Activated naive CD8-positive, alpha-beta T cell treated with anti-CD3 and anti-CD28 coated beads for 36 hours (primary cell): ENCODE measurements at regions not wholly inside any gene's neighbourhood (a gene's known extent, or its start where the extent isn't known, plus 50 kb on each side); places are given as distances from the start of the nearest gene placed in this dataset.
"Not testable (repeated sequence)": the region's sequence is repeated elsewhere in the genome, so short reads cannot be mapped to it uniquely, and the experiment has no call there.

Experiments
- DNase-seq: peaks from one replicate; pipeline ENCODE4 v3.0.0; 2021
- H3K27ac Mint-ChIP-seq: one replicate; pipeline ENCODE4 v1.8.0; 2022; ENCODE audit warnings: mild to moderate bottlenecking, moderate library complexity, mixed read lengths
- H3K27me3 Mint-ChIP-seq: one replicate; pipeline ENCODE4 v1.8.0; 2022; ENCODE audit warnings: mild to moderate bottlenecking, mixed read lengths
- H3K36me3 Mint-ChIP-seq: one replicate; pipeline ENCODE4 v1.8.0; 2021; ENCODE audit warnings: mild to moderate bottlenecking, mixed read lengths
- H3K4me1 Mint-ChIP-seq: one replicate; pipeline ENCODE4 v1.8.0; 2021; ENCODE audit warnings: mixed read lengths
- H3K4me3 Mint-ChIP-seq: one replicate; pipeline ENCODE4 v1.8.0; 2022; ENCODE audit warnings: mild to moderate bottlenecking, moderate library complexity, mixed read lengths
- H3K9me3 Mint-ChIP-seq: one replicate; pipeline ENCODE4 v1.8.0; 2022; ENCODE audit warnings: mixed read lengths

DNA sequence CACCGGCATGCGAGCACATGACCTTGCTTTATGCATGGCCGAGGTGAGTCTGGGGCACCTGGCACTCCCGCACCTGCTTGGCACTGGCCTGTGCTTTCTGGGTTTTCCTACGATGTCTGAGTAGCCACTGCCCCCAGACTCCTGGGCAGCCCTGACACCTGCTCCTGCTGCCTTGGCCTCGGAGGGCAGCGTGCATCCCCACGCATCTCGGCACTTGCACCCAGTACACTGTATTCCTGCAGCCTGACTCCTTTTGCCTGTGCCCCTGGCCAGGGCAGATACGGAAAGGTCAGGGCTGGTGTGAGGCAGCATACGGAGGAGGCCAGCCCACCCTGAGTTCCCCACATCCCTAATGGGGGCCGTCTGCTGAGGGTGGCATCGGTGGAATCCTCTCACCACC lies 340.6 kb downstream of the TEX29 start:
- H3K4me1 Mint-ChIP-seq, result no peaks in the 10 kb centered on the region
- no peak for DNase-seq
- H3K9me3 Mint-ChIP-seq, result no peaks in the 10 kb centered on the region
- peaks cover 3% of the 10 kb centered on the region for H3K27me3 Mint-ChIP-seq
- H3K27ac Mint-ChIP-seq, result no peak overlapping the region
- H3K36me3 Mint-ChIP-seq, result no peaks in the 10 kb centered on the region
- H3K4me3 Mint-ChIP-seq, result no peak overlapping the region

DNA sequence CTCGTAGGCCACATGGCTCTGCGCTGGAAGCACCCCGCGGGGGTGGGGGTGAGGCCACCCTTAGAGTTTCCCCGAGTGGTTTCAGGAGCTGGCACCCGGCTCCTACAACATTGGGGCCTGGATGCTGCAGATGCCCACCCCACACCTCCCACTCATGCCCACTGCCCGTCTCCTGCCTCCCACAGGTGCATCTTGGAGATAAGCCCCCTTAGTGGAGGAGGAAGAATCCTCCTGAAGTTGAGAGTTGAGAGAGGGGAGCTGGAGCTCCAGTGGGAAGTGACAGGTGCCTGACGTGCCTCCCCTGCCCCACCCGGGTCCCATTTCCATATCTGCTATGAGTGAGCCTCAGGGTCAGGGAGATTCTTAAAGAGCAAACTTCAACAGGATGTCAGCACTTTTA lies 341.3 kb downstream of the TEX29 start:
- no peak overlapping the region for H3K27ac Mint-ChIP-seq
- H3K36me3 Mint-ChIP-seq, result no peaks in the 10 kb centered on the region
- H3K9me3 Mint-ChIP-seq, result no peaks in the 10 kb centered on the region
- no peak for DNase-seq
- peaks cover 3% of the 10 kb centered on the region for H3K27me3 Mint-ChIP-seq
- no peaks in the 10 kb centered on the region for H3K4me1 Mint-ChIP-seq
- H3K4me3 Mint-ChIP-seq, result no peak overlapping the region

DNA sequence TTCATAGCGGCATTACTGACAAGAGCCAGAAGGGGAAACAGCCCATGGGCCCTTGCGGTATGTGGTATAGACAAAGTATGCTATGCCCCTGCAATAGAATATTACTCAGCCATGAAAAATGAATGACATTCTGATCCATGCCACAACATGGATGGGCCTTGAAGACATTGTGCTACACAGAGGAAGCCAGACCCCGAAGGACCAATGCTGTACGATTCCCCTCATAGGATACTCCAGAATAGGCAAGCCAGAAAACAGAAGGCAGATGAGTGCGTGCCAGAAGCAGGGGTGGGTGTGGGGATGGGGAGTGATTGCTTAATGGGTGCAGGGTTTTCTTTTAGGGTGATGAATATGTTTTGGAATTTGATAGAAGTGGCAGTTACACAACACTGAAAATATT lies 342.0 kb downstream of the TEX29 start:
- Mint-ChIP-seq H3K27ac (no peak overlapping the region), H3K27me3 (peaks cover 3% of the 10 kb centered on the region)

DNA sequence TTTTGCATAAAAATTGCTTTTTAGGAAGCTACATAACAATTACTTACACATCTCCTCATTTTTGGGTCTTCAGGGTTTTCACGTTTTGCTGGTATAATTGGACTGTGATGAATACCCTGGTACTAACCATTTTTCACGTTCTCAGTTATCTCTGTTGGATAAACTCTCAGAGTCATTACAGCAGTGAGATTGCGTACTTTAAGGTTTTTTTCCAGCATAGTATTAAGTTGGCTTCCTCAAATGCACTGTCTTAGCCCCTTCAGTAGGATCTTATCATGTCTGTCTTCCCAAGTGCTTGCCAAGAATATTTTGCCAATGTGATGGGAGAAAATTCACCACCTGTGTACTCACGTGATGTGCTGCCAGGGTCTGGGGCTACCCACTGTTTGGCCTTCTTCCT lies 342.5 kb downstream of the TEX29 start:
- Mint-ChIP-seq H3K4me3 (no peak overlapping the region), H3K9me3 (no peaks in the 10 kb centered on the region), H3K27ac (no peak overlapping the region), H3K4me1 (no peaks in the 10 kb centered on the region), H3K27me3 (peaks cover 3% of the 10 kb centered on the region), H3K36me3 (no peaks in the 10 kb centered on the region)
- no peak for DNase-seq

More for the DNA sequence above, 342.0 kb downstream of the TEX29 start:
- no peak for DNase-seq
- H3K4me1 Mint-ChIP-seq, result no peaks in the 10 kb centered on the region
- H3K36me3 Mint-ChIP-seq, result no peaks in the 10 kb centered on the region
- no peak overlapping the region for H3K4me3 Mint-ChIP-seq
- no peaks in the 10 kb centered on the region for H3K9me3 Mint-ChIP-seq

DNA sequence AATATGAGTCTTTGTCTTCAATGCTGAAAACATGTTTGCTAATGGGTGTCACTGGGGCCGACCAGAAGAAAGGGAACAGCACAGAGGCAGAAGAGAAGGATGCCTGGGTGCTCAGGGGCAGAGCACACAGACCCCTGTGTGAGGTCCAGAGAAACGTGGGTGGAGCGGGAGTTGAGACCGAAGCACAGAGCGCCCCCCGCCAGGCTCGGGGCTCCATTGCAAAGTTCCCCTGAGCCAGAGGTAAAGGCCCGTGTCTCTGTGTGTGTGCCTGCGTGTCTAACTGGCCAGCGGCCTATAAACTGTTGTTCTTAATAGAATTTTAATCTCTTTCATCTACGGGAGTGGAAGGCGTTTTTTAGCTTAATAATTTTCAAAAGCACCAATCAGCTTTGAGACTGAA lies 343.1 kb downstream of the TEX29 start:
- Mint-ChIP-seq H3K36me3 (no peaks in the 10 kb centered on the region), H3K4me3 (no peak overlapping the region), H3K27me3 (peaks cover 3% of the 10 kb centered on the region), H3K9me3 (no peaks in the 10 kb centered on the region), H3K27ac (no peak overlapping the region), H3K4me1 (no peaks in the 10 kb centered on the region)
- no peak for DNase-seq

DNA sequence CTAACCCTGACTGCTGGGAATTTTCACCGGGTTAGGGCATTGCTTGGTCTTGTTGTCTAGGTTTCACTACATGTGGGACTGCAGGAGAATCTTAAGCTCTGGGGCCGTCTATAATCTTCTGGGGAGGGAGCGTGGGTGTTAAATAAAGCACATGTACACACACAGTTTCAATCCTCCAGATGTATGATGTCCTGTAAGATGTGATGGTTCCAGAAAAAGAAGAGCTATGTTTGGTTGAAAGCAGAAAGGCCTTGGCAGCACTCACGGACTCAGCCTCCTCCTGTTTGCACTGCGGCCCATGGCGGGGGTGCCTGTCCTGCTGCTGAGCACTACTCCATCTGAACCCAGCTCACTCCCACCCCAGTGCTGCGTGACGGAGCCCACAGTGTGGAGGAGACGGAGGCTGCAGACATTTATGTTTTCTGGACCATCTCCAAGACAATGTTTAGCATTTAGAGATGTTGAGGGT lies 343.5 kb downstream of the TEX29 start:
- Mint-ChIP-seq H3K27ac (no peak overlapping the region), H3K36me3 (no peaks in the 10 kb centered on the region), H3K27me3 (peaks cover 3% of the 10 kb centered on the region), H3K4me3 (no peak overlapping the region), H3K9me3 (no peaks in the 10 kb centered on the region), H3K4me1 (no peaks in the 10 kb centered on the region)
- no peak for DNase-seq

DNA sequence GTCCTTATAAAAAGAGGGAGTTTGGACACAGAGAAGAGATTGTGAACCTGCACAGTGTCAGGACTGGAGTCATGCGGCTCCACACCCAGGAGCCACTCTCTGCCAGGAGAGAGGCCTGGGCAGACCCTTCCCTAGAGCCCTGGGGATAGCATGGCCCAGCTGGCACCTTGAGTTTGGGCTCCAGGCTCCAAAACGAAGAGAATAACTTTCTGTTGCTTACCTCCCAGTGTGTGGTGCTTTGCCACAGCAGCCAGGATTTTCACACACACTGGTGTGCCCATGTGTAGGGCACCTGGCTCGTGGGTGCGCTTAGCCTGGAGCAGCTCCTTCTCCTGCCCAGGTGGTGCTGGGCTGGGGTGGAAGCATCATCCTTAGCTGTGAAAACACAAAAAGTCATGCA lies 344.3 kb downstream of the TEX29 start:
- H3K4me1 Mint-ChIP-seq, result no peaks in the 10 kb centered on the region
- no peak overlapping the region for H3K4me3 Mint-ChIP-seq
- DNase-seq, result no peak
- H3K27ac Mint-ChIP-seq, result no peak overlapping the region
- peaks cover 3% of the 10 kb centered on the region for H3K27me3 Mint-ChIP-seq
- no peaks in the 10 kb centered on the region for H3K9me3 Mint-ChIP-seq
- no peaks in the 10 kb centered on the region for H3K36me3 Mint-ChIP-seq

DNA sequence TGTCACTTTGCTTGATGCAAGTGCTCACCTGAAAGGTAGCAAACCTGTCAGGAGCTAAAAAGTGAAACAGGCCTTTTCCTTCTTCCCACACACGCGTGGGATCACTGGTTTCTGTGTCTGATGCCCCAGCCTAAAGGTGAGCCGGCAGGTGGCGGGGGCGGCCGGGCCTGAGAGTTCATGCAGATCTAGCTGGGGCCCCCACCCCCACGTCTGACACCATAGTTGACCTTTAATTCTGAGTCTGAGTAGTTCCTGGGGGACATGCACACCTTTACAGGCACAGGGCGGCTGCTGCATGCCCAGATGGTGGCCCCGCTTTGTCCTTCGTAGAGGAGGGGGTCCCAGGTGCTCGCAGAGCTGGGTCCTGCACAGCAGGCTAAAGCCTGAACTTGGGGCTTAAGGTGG lies 345.3 kb downstream of the TEX29 start:
- DNase-seq, result no peak
- peaks cover 3% of the 10 kb centered on the region for H3K27me3 Mint-ChIP-seq
- no peak overlapping the region for H3K4me3 Mint-ChIP-seq
- H3K36me3 Mint-ChIP-seq, result no peaks in the 10 kb centered on the region
- H3K27ac Mint-ChIP-seq, result no peak overlapping the region
- no peaks in the 10 kb centered on the region for H3K4me1 Mint-ChIP-seq
- H3K9me3 Mint-ChIP-seq, result no peaks in the 10 kb centered on the region

DNA sequence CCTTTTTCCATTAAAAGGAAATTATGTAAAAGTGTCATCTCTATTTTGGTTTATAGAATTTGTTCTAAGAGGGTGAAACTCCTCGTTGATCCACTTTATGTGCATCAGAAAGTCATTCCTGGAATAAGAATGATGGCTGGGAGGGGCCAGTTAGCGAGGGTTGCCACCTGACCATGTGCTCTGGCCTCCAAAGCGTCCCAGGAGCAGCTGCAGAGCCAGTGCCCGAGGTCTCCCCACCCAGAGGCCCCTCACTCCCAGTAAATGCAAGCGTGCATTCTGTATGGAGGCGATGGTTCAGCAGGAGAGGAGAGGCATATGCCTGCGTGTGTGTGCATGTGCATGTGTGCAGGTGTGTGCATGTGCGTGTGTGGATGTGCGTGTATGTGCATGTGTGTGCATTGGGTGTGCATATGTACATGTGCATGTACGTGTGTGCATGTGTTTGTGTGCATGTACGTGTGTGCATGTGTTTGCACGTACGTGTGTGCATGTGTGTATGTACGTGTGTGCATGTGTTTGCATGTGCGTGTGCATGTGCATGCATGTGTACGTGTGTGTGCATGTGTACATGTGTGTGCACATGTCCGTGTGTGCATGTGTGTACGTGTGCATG lies 345.8 kb downstream of the TEX29 start:
- H3K27ac Mint-ChIP-seq, result no peak overlapping the region
- no peak for DNase-seq
- no peaks in the 10 kb centered on the region for H3K36me3 Mint-ChIP-seq
- no peaks in the 10 kb centered on the region for H3K4me1 Mint-ChIP-seq
- peaks cover 3% of the 10 kb centered on the region for H3K27me3 Mint-ChIP-seq
- no peaks in the 10 kb centered on the region for H3K9me3 Mint-ChIP-seq
- no peak overlapping the region for H3K4me3 Mint-ChIP-seq

DNA sequence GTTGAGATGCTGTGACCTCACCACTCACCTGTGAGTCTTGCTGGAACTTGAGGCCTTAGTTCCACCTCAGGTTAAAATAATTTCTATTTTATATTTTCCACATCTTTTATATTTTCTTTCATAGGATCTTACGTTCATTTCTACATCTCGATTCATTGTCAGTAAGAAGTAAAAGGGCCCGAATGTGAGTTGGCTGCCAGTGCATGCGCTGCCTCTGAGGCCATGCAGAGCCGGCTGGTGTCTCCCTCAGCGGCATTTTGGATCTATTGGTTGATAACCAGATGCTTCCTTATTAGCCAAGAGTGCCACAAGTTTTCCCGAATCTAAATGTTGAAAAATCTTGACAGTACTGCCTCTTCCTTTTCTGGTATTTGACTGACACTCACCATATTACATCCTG lies 347.3 kb downstream of the TEX29 start:
- no peak for DNase-seq
- Mint-ChIP-seq H3K4me3 (no peak overlapping the region), H3K27ac (no peak overlapping the region), H3K4me1 (no peaks in the 10 kb centered on the region), H3K9me3 (no peaks in the 10 kb centered on the region), H3K36me3 (no peaks in the 10 kb centered on the region), H3K27me3 (no peaks in the 10 kb centered on the region)

DNA sequence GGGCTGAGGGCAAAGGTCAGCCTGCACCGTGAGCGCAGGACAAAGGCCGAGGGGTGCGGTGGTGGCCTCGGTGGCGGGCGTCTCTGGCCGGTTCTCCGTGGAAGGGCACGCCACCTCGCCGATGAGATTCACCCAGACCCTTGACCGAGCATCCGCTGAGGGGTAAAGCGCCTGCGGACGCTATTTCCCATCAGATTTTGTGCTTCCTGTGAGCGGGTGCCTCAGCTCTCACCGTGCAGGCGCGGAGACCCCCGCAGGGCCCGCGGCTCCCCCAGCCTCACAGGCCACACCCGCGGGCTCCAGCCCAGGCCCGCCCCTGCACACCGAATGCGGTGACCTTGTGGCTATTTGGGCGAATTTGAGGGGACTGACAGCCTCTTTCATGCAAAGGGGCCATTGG lies 348.0 kb downstream of the TEX29 start:
- Mint-ChIP-seq H3K4me3 (no peak overlapping the region), H3K9me3 (no peaks in the 10 kb centered on the region), H3K27ac (no peak overlapping the region), H3K4me1 (no peaks in the 10 kb centered on the region), H3K27me3 (no peaks in the 10 kb centered on the region), H3K36me3 (no peaks in the 10 kb centered on the region)
- no peak for DNase-seq

DNA sequence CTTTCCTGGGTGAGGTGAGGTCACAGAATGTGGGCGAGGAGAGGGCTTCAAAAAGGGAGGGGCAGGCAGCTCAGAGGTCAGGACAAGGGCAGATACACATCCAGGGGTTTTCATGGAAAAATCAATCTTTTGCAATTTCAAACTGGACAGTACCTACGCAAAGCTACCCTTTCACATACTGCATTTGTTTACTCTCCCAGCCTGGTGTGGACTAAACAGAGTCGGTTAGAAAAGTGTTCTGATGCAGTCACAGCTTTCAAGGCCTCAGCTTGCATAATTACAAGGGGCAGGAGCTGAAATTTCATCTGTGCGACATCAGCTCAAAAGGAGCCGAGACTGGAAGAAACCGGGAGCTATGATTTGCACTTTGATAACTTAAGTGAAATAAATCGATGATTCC lies 351.8 kb downstream of the TEX29 start:
- not testable (repeated sequence) for H3K36me3 Mint-ChIP-seq, H3K27ac Mint-ChIP-seq, H3K9me3 Mint-ChIP-seq, H3K4me1 Mint-ChIP-seq, H3K4me3 Mint-ChIP-seq, DNase-seq, H3K27me3 Mint-ChIP-seq

DNA sequence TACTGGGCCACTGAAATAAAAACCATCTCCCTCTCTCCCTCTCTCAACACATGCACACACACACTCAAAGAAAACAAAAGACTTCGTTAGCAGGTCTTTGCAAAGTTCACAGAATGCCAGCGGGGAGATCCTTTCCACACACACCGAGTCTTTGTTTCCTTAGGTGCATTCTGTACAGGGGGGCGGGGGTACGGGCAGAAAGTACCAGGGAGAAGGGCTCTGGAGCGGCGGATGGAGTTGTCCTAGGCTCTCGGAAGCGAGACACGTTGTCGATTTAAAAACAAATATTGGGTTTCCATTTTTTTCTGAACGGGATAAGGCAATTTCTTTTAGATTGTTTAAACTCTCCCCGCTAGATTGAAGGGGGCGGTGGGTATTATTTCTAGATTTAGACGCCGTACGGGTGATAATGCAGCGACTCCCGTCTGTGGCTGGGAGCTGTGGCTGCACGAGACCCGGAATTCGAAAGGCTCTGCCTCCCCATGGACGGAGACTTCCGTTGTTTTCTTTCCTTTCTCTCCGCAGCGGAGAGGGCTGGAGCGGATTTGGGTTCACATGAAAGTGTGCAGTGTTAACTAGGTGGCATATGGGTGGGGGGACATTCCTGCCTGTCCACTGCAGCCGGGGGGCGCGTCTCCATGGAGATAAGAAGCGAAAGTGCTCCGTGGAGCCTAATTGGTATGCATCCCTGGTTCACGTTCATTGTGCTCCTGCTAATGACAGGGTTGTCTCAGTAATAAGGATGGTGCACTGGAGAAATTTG lies 357.9 kb downstream of the TEX29 start:
- not testable (repeated sequence) for H3K27me3 Mint-ChIP-seq, H3K36me3 Mint-ChIP-seq, H3K4me3 Mint-ChIP-seq, H3K27ac Mint-ChIP-seq, DNase-seq, H3K4me1 Mint-ChIP-seq, H3K9me3 Mint-ChIP-seq

DNA sequence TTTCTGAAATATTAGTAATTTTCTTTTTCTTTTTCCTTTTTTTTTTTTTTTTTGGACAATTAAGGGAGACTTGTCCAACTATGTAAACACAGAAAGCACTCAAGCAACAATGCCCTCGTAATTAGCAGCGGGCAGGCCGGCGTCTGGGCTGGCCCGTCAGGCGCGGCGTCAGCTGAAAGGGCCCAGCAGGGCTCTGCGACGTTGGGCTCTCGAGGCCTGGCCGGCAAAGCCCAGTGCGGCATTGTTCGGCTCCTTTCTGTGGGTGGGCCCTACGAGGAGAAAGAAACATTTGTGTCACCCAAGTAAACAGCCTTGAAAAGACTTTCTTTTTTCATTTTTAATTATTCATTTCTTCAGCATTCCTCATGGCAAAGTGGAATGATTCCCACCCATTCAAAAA lies 359.2 kb downstream of the TEX29 start:
- not testable (repeated sequence) for H3K4me3 Mint-ChIP-seq, H3K27me3 Mint-ChIP-seq, H3K4me1 Mint-ChIP-seq, H3K36me3 Mint-ChIP-seq, DNase-seq, H3K9me3 Mint-ChIP-seq, H3K27ac Mint-ChIP-seq

DNA sequence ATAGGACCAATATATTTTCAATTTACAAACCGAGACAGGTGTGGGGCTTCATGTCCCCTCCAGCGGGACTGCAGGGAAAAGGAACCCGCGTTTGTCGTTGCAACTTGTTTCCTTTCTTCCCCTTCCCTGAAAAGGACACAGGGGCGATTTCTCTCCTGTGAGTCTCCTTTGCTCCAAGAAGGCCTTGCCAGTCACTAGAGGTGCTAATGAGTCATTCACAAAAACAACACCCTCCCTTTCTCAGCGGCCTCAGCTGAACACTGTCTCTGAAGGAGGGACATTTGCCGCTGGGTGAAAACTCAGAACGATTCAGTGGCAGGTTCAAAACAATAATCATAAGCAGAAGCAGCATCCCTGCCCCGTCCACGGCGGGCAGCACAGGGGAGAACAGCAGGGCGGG lies 359.7 kb downstream of the TEX29 start:
- not testable (repeated sequence) for H3K9me3 Mint-ChIP-seq, H3K27ac Mint-ChIP-seq, H3K36me3 Mint-ChIP-seq, H3K27me3 Mint-ChIP-seq, H3K4me1 Mint-ChIP-seq, H3K4me3 Mint-ChIP-seq, DNase-seq

DNA sequence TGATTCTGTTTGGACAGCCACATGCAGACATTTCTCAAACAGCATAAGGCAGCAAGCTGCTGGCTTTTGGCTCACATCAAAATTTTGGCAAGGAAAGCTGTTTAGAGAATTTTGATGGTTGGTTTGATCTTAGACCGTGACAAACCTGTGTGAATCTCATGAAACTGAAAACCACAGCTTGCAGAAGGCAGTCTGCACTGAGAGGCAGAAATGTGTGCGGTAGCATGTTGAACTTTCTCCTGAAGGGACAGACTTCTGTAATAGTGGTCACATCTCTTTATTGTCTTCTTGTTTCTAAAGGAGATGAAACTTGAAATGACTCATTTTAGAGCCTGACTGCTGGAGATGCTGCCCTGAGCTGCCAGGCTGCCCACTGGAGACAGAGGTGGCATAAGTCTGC lies 371.6 kb downstream of the TEX29 start:
- not testable (repeated sequence) for H3K36me3 Mint-ChIP-seq, H3K4me3 Mint-ChIP-seq, H3K9me3 Mint-ChIP-seq, H3K4me1 Mint-ChIP-seq, DNase-seq, H3K27ac Mint-ChIP-seq, H3K27me3 Mint-ChIP-seq
